HG02885 (cell line): ENCODE measurements at regions not wholly inside any gene's neighbourhood (a gene's known extent, or its start where the extent isn't known, plus 50 kb on each side); places are given as distances from the start of the nearest gene placed in this dataset.

Experiments
- ATAC-seq: cut with Tn5 transposase; IDR thresholded peaks from one replicate; pipeline ENCODE4 v1.9.1; 2021; ENCODE audit warnings: mild to moderate bottlenecking; ENCODE audit not compliant: unreplicated experiment, poor library complexity

- ATAC-seq, result no peak
These were observed 224.1 kb downstream of the ALX1 start for GRCh38 chr12:85504164-85504563.

- no peak for ATAC-seq
These were observed 224.6 kb downstream of the ALX1 start for GRCh38 chr12:85504624-85505023.

- no peak for ATAC-seq
These were observed 227.4 kb downstream of the ALX1 start for GRCh38 chr12:85507456-85507855.

GRCh38 chr12:85509081-85509856, 229.2 kb downstream of the ALX1 start:
- ATAC-seq, result peak; percentile 26

- peak; percentile 96 for ATAC-seq
These were observed 229.8 kb downstream of the ALX1 start for GRCh38 chr12:85509857-85510256.

- no peak for ATAC-seq
These were observed 236.0 kb downstream of the ALX1 start for GRCh38 chr12:85516039-85516438.

DNA sequence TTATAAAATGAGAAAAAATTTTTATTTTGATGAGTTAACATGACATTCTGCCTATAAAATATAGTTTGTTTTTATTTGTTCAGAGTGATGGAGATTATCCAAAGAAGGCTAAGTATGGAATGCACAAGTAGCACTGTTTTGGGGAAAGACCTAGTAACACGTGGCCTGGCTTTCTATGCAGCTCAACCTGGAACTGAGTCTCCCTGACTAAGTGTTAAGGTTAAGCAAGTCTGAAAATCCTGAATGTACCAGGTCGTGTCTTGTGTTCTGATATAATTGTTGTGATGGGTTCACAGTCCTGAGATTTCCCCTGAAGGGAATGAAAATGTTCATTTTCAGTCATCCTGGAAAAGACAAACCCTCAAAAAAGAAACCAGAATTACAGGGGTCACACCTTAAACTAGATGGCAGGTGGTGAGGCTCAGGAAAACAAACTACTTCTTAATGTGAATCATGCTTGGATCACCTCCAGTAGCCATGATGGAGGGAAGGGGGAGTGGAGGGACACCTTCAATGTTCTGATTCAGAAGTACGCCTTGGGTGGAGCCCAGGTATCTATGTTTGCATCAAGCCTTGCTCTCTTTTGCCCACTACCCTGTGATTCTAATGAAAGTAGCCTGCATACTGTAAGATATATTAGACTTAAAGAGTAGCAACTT, 236.8 kb downstream of the ALX1 start:
- ATAC-seq, result no peak

DNA sequence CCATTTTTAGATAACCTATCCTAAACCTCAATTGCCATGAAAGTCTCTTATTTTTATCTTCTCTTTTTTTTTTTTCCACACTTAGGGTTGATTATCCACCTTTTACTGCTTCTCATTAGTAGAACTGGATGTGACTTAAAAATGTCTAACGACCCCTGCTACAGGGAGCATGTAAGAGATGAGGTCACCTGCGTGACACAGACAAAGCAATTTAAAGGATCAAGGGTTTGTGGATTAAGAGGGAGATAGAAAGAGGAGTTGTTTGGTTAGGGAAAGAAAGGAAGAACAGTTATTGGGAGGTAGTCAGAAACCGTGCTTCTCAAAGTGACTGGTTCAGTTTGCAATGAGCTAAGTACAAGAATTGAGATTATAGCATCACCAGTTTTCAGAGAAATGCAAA, 239.1 kb downstream of the ALX1 start:
- no peak for ATAC-seq

DNA sequence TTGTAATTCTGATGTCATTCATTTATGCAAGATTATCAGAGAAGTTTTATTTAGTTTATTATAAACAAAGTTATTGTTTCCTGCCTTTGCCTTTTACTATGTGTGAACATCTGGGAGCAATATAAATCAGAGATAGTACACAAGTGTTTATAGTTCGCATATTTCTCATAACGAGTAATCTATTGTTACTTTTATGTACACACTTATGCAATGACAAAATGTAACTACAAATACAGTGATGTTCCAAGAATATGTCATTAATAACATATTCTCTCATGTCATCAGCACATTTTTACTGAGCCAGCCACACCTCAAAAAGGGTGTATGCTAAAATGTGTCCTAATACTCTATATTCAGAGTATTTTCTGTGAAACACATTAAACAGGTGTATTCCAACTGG, 243.2 kb downstream of the ALX1 start:
- no peak for ATAC-seq

GRCh38 chr12:85527192-85527591, 247.2 kb downstream of the ALX1 start:
- peak; percentile 81 for ATAC-seq

GRCh38 chr12:85529896-85530295, 249.9 kb downstream of the ALX1 start:
- no peak for ATAC-seq

GRCh38 chr12:85530456-85530855, 250.4 kb downstream of the ALX1 start:
- ATAC-seq, result no peak

DNA sequence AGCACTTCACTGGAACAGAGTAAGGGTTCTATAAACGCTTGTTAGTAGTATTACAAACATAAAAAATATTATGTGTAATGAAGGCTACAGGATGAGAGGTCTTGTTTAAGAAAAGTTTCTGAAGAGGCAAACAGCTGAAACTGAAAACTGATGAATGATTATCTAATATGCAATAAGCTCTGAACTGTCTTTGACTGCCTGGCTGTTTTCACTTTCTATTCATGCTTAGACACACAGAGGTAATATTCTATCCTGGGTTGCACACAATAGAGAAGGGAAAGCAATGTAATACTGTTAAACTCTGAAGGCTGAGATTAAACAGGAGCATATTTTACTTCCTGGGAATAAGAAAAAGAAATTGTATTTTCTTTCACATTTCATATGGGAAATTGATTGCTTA, 251.3 kb downstream of the ALX1 start:
- peak; percentile 78 for ATAC-seq

GRCh38 chr12:85549640-85550039, 269.6 kb downstream of the ALX1 start:
- no peak for ATAC-seq

- no peak for ATAC-seq
These were observed 270.9 kb downstream of the ALX1 start for GRCh38 chr12:85550924-85551323.

- no peak for ATAC-seq
These were observed 272.4 kb downstream of the ALX1 start for GRCh38 chr12:85552461-85552860.

GRCh38 chr12:85557850-85558249, 277.8 kb downstream of the ALX1 start:
- no peak for ATAC-seq

DNA sequence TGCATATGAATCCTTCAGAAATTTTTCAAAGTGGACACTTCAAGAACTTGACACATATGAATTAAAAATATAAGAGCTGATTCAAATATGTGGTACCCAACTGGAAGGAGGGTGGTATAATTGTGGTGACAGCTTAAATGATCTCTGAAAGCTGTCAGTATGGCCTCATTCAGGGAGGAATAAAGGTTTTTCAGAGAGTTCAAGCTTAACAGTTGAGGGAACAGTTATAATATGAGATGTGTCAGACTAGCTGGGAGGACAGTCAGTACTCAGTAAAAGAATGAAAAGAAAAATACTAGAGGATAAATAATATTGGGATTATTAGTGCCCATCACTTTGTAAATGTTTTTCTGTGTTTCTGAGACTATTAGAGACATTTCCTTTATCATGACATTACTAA, 277.5 kb downstream of the RASSF9 start:
- ATAC-seq, result no peak

DNA sequence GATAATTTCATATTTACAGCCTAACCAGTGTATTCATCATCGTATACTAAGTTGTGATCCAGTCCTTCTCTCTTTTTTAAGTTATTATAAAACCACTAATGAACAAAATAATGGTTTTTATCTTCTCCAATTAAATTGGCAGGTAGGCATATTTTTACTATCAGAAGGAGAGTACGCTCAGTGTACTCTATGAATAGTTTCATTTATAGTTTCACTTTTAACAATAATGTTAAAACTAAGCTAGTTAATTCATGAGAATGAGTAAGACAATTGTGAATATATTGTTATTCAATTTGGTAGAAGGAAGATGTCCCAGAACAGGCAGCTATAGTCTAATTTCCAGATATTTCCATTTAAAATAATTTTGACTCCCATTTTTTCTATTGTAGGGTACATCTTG, 277.1 kb downstream of the RASSF9 start:
- ATAC-seq, result peak; percentile 55

DNA sequence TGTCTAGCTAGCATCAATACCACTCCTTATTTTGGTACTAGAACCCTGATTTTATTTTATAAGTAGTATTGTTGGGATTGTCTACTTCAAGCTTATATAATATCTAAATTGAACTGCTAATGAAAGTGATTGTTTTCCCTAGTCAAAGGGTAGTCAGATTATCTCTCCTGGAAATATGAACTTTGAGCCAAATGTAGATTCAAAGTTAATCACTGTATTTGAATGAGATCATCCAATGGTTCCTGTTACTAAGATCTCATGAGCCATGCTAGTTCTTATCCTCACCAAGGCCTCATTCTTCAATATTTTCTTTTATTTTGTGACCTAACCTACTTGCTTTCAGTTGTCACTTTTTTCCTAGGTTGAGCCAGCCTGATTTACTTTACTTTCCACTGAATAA, 276.7 kb downstream of the RASSF9 start:
- ATAC-seq, result no peak

DNA sequence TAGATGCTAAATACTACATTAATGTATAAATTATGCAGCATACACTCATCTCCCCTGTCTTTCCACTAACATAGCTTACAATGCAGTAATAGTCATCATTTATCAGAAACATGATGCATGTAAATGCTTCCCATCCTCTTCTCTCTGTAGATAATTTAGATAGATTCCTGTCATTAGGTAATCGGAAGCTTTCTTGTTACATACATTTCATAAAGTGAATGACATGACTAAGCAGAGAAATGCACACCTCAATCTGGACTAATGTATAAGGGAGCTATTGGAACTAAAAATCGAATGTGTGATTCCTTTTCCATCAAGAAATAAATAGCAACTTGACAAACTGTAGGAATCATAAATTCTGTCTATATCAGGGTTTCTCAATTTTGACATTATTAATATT, 273.4 kb downstream of the RASSF9 start:
- ATAC-seq, result no peak

DNA sequence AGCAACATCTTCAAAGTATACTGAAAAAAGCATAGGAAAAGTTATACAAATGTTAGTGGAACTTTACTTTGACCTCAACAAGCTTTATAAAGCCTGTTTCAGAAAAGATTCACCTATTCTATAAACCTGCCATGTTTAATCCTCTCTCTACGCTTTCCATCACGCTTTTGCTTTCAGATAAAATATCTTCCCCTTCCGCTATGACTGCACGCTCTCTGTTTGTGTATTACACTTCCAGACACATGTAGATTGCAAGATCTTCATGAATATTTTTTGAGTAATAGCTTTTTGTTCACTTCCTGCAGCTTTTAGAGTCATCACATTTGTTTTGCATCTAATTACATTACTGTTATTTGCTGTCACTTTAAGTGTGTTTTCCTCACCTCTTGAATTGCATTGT, 271.4 kb downstream of the RASSF9 start:
- ATAC-seq, result no peak
